HG03378 (cell line): ENCODE measurements at regions not wholly inside any gene's neighbourhood (a gene's known extent, or its start where the extent isn't known, plus 50 kb on each side); places are given as distances from the start of the nearest gene placed in this dataset.
A peak's percentile ranks its signal among the peaks of the same experiment; 100 is the strongest.

ENCODE experiments used
- ATAC-seq: cut with Tn5 transposase; IDR thresholded peaks from one replicate; pipeline ENCODE4 v1.9.1; 2021; ENCODE audit warnings: mild to moderate bottlenecking, moderate library complexity; ENCODE audit not compliant: unreplicated experiment

- ATAC-seq = no peak
These were observed 144.3 kb upstream of the MYOCD start for GRCh38 chr17:12521416-12521815.

- ATAC-seq = no peak
These were observed 143.4 kb upstream of the MYOCD start for GRCh38 chr17:12522336-12522735.

- no peak for ATAC-seq
These were observed 142.9 kb upstream of the MYOCD start for GRCh38 chr17:12522743-12523183.

- ATAC-seq = no peak
These were observed 142.4 kb upstream of the MYOCD start for GRCh38 chr17:12523244-12523643.

- no peak for ATAC-seq
These were observed 137.7 kb upstream of the MYOCD start for GRCh38 chr17:12528036-12528435.

GRCh38 chr17:12530161-12530560 lies 135.5 kb upstream of the MYOCD start:
- ATAC-seq = no peak

- no peak for ATAC-seq
These were observed 129.7 kb upstream of the MYOCD start for GRCh38 chr17:12536021-12536420.

- ATAC-seq = no peak
These were observed 129.2 kb upstream of the MYOCD start for GRCh38 chr17:12536472-12536871.

- no peak for ATAC-seq
These were observed 128.3 kb upstream of the MYOCD start for GRCh38 chr17:12537436-12537835.

- no peak for ATAC-seq
These were observed 127.7 kb upstream of the MYOCD start for GRCh38 chr17:12538003-12538402.

- ATAC-seq = peak; percentile 78
These were observed 119.7 kb upstream of the MYOCD start for GRCh38 chr17:12545877-12546513.

GRCh38 chr17:12546983-12547382 lies 118.7 kb upstream of the MYOCD start:
- no peak for ATAC-seq

GRCh38 chr17:12547831-12548230 lies 117.9 kb upstream of the MYOCD start:
- no peak for ATAC-seq

GRCh38 chr17:12548558-12548957 lies 117.1 kb upstream of the MYOCD start:
- ATAC-seq = no peak

GRCh38 chr17:12549499-12550041 lies 116.1 kb upstream of the MYOCD start:
- ATAC-seq = no peak

- no peak for ATAC-seq
These were observed 112.1 kb upstream of the MYOCD start for GRCh38 chr17:12553625-12554024.

GRCh38 chr17:12554251-12554650 lies 111.4 kb upstream of the MYOCD start:
- ATAC-seq = no peak

GRCh38 chr17:12566291-12566690 lies 99.4 kb upstream of the MYOCD start:
- no peak for ATAC-seq

- no peak for ATAC-seq
These were observed 98.3 kb upstream of the MYOCD start for GRCh38 chr17:12567077-12568053.

GRCh38 chr17:12568358-12569251 lies 97.1 kb upstream of the MYOCD start:
- ATAC-seq = no peak

- no peak for ATAC-seq
These were observed 94.1 kb upstream of the MYOCD start for GRCh38 chr17:12571606-12572005.
